NCI-H187 (cell line): ENCODE measurements at regions not wholly inside any gene's neighbourhood (a gene's known extent, or its start where the extent isn't known, plus 50 kb on each side); places are given as distances from the start of the nearest gene placed in this dataset.
"Not testable (repeated sequence)": the region's sequence is repeated elsewhere in the genome, so short reads cannot be mapped to it uniquely, and the experiment has no call there.

Experiments
- DNase-seq, 2 experiments: peaks; one replicate each; lab custom pipeline; 2025; lab: John Stamatoyannopoulos, UW

DNA sequence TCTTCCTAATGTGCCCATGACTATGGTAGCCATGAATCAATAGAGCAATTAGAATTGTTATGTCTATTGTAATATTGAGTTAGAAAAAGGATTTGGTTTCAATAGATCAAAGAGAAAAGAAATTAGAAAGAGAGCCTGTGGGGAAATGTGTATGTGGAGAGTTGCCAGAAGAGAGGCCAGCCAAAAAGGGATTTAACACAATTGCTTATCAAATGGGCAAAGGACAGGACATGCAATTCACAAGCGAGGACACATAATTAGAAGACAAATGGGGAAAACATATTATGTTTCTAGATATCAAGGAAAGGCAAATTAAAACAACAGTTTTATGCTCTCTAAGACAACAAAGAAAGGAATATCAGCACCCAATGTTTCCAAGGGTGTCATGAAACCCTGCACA, 403.2 kb upstream of the KLHL29 start:
- DNase-seq: no peak

DNA sequence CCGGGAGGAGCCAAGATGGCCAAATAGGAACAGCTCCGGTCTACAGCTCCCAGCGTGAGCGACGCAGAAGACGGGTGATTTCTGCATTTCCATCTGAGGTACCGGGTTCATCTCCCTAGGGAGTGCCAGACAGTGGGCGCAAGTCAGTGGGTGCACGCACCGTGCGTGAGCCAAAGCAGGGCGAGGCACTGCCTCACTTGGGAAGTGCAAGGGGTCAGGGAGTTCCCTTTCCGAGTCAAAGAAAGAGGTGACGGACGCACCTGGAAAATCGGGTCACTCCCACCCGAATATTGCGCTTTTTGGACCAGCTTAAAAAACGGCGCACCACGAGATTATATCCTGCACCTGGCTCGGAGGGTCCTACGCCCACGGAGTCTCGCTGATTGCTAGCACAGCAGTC, 400.8 kb upstream of the KLHL29 start:
- not testable (repeated sequence) for DNase-seq

DNA sequence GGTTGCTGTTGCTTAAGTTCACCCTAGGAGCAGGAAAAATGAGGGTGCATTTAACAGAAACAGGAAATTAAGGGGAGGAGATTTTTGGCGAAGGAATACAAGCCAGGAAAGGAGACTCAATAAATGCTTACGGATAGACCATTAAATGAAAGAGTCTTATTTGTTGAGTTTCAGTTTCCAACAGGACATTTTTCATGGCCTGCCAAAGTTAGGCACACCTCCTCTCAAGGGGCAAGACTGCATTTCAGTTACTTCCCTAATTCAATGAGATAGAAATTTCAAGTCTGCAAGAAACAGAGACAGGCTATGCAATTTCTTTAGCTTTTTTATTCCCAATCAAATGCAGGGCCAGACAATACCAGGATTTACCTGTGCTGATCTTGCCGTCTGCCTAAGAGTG, 394.7 kb upstream of the KLHL29 start:
- DNase-seq: no peak

DNA sequence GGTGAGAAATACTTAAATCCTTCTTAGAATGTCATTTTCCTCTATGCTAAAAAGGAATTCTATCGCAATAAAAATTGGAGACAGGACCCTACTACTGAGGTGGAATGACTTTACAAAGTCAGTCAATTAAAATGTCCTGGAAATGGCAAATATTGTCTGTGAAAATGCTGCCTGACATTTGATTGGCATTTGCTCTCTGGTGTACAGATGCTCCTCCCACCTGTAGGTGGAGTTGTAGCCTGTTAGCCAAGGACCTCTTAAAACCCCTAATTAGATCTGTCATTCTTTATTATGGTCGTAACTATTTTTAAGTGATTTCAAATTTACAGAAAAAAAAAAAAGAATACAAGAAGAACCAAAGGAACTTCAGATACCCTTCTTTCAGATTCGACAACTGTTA, 393.1 kb upstream of the KLHL29 start:
- no peak for DNase-seq

DNA sequence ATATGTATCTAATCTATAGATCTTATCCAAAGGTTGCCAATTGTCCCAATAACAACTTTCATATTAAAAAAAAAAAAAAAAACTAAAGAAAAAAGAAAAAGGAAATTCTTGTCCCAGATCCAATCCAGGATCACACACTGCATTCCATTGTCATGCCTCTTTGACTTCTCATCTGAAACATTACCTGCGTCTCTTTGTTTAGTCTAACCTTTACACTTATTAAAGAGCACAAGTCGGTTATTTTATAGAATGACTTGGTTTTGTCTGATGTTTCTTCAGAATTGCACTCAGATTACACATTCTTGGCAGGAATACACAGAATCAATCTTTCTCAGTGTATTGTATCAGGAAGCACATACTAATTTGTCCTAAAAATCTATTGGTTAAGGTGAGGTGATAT, 392.5 kb upstream of the KLHL29 start:
- no peak for DNase-seq

DNA sequence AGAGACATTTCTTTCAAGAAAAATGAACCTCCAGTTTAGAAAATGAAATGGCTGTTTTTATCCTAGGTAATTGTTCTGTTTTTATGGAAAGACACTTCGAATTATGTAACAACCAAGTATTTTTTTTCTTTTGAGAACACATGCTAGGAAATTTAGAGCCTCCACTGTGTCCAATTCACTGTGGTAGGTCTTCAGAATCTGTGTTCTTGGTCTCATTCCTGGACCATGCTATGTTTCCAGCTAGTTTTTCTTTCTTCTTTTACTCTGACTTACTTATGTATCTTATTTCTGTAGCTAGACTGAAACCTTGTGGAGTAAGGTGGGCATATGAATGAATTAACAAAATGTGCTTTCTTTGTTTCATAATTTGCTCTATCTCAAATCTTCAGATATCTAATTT, 391.7 kb upstream of the KLHL29 start:
- no peak for DNase-seq

DNA sequence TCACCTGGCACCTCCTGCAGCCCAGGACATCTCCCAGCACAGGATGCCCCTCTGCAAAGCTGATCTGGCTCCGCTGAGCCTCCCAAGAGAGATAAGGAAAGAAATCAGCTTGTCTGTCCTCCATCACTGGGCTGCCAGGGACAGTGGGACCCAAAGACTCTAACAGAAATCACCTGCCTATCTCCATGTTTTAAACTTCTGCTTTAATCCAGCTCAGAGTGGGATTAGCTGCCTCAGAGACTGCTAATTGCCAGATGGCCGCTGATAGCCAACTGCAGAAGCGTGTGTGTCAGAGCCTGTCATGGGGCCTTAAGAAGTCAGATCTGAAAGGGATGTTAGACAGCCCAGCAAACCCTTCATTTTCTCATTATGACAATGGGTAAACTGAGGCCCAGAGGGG, 389.4 kb upstream of the KLHL29 start:
- no peak for DNase-seq

DNA sequence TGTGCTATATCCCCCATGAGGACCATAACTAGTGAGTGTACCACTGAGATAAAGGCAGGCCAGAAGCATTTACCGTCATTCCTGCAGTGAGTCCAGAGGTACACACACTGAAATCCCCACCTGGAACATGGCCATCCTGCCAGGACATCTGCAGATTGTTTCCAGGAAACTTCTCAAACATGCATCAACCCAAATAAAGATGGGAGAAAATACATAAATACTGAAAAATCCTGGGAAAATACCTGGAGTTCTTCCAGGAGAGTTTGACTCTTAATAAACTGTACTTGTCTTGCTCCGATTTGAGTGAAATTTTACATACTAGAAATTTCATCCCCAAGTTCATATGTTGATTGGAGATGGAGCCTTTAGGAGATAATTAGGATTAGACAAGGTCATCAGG, 388.1 kb upstream of the KLHL29 start:
- DNase-seq: no peak

DNA sequence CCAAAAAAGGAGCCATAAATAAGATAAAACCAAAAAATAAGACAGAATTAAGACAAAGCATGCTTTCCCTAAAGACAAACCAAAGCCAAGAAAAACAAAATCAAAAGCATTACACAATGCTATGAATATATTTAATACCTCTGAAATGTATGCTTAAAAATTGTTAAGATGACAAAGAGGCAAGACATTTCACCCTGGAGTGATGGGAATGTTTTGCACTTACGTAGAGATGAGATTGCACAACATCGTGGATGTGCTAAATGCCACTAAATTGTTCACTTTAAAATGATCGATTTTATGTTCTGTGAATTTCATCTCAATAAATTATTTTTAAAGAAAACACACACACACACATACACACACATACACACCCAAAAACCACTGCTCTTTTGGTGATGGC, 386.6 kb upstream of the KLHL29 start:
- DNase-seq: no peak

DNA sequence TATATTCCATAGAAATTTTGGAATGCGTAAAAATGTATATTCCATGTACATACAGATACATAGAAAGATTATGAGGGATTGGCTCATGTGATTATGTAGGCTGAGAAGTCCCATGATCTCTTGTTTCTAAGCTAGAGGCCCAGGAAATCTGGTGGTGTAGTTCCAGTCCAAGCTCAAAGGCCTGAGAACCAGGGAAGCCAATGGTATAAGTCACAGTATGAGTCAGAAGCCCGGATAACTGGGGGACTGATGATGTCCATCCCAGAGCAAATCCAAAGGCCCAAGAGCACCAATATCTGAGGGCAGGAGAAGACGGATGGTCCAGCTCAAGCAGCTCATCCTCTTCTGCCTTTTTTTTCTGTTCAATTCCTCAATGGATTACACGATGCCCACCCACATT, 385.0 kb upstream of the KLHL29 start:
- no peak for DNase-seq

DNA sequence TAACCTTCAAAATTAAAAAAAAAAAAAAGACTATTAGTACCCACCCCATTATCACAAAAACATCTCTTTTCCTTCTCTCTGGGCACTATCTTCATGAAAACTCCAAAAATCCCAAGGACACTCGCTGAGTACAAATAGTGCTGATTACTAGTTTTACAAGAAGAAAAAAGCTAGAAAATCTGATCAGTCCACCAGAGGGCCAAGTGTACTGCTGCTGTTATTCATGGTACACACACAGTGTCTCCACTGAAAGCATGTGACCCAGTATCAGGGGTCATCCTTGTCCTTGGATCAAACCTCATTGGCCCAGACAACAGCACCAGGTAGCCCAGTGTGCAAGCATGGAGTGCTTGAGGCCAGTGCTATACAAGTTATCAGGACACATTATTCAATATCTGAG, 382.7 kb upstream of the KLHL29 start:
- DNase-seq: no peak

DNA sequence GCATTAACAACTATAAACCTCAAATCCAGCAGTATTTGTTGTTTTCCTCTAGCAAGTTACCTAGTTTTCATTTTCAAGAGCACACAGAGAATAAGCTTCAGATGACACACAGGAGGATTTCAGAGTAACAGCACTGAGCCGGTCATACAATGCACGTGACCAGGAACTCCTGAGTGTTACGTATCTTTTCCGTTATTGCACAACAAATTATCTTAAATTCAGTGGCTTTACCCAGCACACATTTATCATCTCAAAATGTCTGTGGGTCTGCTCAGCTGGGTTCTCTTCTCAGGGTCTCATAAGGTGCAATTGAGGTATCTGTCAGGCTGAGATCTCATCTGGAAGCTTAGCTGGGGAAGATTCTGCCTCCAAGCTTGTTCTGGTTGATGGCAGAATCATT, 379.5 kb upstream of the KLHL29 start:
- DNase-seq: no peak

DNA sequence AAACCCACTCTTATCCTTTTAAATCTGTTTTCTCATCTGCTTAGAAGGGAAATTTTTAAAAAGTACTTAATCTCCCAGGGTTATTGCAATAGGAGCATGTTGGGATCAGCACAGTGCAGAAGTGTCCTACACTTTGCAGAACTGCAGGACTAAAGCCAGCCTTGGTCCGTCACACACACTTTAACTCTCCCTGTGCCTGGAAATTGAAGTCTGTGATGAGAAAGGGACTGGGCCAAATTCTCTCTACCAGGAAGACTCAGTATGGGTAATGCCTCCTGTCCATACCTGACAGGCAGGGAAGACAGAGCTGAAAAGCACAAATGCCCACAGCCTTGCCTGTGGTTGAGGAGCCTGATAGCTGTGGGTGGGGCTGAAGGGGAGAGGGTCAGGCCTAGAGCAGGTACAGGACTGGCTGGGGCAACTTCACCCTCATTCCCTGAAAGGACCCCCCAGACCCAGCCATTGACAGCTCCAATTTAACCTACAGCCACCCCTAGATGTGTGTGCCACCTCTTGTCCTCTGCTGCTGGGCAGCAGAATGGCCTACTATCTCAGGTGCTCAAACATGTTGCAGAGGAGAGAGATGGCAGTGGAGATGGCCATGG, 377.2 kb upstream of the KLHL29 start:
- no peak for DNase-seq

DNA sequence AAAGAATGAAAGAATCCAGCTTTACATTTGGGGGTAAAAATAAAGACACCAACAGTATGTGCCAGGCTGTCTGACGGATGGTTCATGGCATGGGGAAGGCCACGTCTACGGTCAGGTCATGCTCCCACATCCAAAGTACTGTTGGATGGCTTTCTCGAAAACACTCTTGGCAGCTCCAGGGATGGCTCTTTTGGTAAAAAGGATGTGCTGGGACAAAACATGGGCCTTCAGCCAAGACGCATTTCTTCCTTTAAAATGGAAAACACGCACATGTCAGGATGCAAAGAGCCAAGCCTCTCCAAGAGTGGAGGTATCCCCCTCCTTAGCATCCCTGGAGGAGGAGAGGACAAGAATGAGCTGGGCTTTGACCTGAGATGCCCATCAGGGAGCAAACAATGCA, 376.5 kb upstream of the KLHL29 start:
- no peak for DNase-seq

DNA sequence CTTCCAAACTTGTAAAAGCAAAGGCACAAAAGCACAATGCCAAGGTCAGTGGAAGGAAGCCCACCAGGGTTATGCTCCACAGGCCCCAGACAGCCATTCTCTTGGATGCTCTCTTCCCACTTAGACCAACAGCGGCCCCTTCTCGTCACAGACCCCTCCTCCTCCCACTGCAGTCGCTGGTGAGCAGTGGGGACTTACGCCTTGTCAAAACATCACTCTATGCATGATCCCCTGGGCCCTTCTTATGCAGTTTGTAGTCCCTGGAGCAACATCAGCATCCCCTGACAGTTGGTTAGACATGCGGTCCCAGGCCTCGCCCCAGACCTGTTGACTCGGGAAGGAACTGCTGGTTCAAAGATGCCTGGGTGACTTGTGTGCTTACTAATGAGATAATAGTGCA, 376.0 kb upstream of the KLHL29 start:
- DNase-seq: no peak

DNA sequence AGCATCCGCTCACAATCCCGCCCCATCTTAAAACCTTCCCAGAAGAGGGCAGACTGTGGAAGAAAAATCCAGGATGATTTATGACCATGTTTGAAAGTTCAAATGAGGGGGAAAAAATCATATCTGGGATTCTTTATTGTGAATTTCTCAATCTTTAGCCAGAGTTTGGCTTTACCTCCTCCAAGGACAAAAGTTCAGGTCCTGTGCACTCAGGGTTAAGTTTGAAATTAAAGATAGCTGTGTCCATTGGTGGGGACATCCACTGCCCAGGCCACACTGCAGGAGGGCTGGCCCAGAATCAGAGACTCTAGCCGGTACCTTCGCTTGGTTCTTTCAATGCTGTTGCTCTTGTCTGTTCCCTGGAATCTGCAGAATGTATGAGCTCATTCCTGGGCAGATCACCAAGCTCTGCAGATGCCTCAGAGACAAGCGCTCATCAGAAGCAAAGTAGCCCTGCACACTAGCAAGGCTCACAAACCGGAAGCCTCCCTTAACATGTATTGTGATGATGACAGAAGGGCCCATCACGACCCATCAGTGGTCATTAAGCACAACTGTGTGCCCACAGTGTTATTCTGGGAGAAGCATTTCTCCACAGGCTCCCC, 375.3 kb upstream of the KLHL29 start:
- no peak for DNase-seq

DNA sequence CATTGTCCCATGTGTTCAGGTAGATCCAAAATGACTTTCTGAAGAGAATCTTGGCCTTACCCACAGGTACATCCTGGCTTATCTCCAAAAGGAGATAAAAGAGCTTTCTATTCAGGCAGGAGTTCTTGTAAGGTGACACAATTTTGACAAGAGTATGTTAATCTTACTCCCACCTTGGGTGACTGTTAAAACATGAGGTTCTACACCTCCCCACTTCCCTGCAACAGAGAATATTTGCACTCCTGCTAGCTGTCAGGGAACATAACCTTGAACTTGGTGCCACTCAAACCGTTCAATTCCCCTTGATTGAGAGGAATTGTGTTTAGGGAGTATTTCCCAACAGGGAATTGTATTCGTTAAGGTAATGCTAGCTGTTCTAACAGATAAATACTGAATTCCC, 372.5 kb upstream of the KLHL29 start:
- no peak for DNase-seq

DNA sequence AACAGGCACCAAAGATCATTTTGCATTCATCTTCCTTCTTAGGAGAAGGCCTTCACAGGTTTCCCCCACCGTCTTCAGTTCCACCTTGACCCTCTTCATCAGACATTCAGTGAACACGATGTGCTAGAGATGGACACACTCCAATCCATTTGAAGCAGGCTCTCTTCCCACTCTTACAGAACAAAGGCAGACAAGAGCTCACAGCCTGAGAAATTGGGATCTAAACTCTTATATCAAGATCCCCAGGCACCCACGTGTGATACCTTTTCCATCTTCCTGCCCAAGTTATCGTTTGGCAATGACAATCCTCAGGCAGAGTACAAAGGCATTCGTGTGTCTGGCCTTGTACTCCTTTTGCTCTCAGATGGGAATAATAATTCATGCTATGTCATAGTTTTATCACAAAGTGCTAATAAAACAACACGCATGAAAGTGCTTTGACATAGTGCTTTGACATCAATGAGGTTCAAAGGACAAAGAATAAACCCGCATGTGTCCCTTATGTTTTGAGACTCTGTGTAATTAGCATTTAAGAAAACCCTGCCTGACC, 369.3 kb upstream of the KLHL29 start:
- no peak for DNase-seq

DNA sequence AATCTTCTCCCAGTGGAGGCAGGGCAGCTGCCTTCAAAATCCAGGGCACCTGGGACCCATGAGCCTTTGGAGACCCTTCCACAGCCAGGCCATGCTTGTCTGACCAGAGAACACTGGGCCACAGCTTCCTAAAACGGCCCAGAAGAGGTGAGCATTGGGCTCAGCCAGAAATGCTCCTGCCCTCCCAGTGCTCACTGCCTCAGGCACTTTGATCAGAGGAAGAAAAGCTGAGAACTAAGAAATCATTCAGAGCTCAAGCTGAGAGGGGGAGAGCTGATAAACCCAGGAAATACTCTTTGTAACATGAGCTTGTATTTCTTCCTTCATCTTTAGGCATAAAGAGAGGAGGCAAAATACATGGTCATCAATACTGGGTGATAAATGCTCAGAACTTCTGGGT, 365.5 kb upstream of the KLHL29 start:
- no peak for DNase-seq

DNA sequence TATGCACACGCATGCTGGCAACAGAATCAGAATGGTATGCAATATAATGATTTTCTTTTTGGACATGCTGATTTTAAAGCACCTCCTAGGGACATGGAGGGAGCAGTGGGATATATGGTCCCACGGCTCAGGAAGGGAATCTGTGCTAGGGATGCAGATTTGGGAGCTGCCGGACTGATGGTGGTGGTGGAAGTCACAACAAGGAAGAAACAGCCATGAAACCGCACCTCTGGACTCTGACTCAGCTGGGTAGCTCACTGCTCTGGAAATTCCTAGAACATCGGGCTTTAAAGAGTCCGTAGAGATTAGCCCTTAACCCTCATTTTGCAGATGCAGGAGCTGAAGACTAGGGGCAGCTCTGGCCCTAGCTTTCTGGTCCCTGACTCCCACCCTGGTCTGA, 364.3 kb upstream of the KLHL29 start:
- DNase-seq: no peak

DNA sequence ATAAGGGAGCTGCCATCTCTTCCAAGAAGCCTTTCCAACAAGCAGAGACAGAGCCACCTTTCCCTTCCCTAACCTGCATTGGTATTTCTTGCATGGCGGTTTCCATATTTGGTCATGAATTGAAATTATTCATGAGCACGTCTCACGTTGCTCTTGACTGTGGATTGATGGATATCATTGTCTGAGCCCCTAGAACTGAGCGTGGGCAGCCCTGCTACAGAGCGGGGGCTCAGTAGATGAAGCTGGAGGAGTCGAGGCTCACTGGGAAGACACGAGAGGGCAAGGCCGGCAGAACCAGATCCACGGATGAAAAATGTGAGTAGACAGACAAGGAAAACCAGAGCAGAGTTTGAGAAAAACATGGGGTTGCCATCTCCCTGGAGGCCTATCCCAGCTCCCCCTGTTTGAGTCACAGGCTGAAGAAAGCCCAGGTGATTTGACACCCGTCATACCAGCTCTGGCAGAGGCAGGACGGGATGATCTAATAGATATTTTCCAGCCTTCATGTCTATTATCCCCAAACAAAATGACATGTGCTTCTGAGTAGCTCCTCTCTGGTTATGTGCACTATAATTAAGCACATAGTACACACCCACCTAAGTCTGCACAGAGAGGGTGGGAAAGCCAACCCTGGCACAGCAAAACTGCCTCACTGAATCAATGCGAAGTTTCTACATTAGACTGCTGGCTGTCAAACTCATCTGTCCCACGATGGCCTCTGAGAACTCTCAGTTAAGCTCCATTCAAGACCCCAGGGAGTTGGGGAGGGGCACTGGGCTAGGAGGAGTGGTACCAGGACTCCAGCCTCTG, 363.5 kb upstream of the KLHL29 start:
- no peak for DNase-seq

DNA sequence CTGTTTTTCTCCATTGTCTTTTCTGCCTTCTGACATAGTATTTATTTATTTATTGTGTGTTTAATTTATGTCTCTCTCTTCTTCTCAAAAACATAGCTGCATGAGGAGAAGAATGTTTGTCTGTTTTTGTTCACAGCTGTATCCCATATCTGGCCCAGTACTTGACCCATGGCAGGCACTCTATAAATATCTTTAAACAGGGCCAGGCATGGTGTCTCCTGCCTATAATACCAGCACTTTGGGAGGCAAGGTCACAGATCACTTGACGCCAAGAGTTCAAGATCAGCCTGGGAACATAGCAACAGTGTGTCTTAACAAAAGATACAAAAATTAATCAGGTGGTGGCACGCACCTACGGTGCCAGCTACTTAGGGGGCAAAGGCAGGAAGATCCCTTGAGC, 361.3 kb upstream of the KLHL29 start:
- DNase-seq: no peak

DNA sequence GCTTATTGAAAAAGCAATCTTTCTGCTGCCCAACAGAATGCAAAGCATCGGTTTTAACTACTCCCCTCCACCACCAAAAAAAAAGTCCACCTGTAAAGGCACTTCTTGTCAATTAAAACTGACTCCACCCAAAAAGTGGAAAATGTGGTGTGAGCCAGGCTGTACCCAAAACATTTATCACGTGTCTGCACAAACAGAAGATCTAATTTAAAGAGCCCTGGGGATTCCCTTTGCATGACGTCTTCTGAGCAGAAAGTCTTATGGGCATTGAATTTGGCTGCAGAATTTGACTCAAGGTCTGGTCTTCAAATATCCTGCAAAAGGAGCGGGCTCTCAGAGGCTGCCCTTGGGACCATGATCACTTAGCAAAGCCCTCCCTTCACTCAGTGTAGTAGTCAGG, 358.3 kb upstream of the KLHL29 start:
- DNase-seq: no peak
